Activated CD8-positive, alpha-beta T cell treated with anti-CD3 and anti-CD28 coated beads, Interleukin-2, amount 10 ng/mL, durations not matched to agents 7 days and 5 days (primary cell): ENCODE measurements at regions not wholly inside any gene's neighbourhood (a gene's known extent, or its start where the extent isn't known, plus 50 kb on each side); places are given as distances from the start of the nearest gene placed in this dataset.

Source experiments
- ATAC-seq: fragments of 150-1000 bp; cut with Tn5 transposase; one replicate; pipeline ENCODE4 v1.10.0; 2021; ENCODE audit warnings: moderate library complexity
- CTCF ChIA-PET: fragments of 350-600 bp; sonication (Branson Sonifier 250); formaldehyde crosslinking; loops from one replicate; lab custom pipeline; 2021; ENCODE audit warnings: antibody characterized with exemption; lab: Charles Lee
- POLR2A ChIA-PET: fragments of 350-600 bp; sonication (Branson Sonifier 250); formaldehyde crosslinking; loops from one replicate; lab custom pipeline; 2021; ENCODE audit warnings: antibody characterized with exemption; lab: Charles Lee
- DNase-seq: peaks from one replicate; pipeline ENCODE4 v3.0.0-alpha.2; 2020
- H3K27ac Mint-ChIP-seq: one replicate; pipeline ENCODE4 v1.8.0; 2021; ENCODE audit warnings: mild to moderate bottlenecking, mixed read lengths
- H3K27me3 Mint-ChIP-seq: one replicate; pipeline ENCODE4 v1.8.0; 2021; ENCODE audit warnings: low read depth, mixed read lengths
- H3K36me3 Mint-ChIP-seq: one replicate; pipeline ENCODE4 v1.8.0; 2021; ENCODE audit warnings: low read depth, mixed read lengths
- H3K4me1 Mint-ChIP-seq: one replicate; pipeline ENCODE4 v1.8.0; 2021; ENCODE audit warnings: low read depth, mixed read lengths
- H3K4me3 Mint-ChIP-seq: one replicate; pipeline ENCODE4 v1.8.0; 2021; ENCODE audit warnings: mild to moderate bottlenecking, mixed read lengths
- H3K9me3 Mint-ChIP-seq: one replicate; pipeline ENCODE4 v1.8.0; 2022; ENCODE audit warnings: mixed read lengths; ENCODE audit not compliant: insufficient read depth

DNA sequence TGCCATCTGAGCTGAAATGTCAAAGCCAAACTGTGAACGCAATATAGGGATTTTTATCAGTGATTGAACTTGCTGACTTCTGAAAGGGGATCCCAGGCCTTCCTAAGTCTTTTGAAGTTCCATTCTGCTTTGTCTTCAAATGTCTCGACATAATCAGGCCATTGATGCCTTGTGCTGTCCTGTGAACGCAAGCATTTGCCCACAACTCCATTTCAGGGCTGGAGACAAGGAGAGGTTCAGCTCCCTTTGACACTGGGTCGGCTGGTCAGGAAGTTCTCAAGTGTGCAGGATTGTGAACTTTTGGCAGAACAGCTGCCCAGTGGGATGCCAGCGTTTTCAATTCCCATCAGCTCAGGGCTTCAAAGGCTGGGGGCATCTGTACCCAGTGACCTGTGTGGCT lies 345.3 kb downstream of the NUAK1 start:
- H3K9me3 Mint-ChIP-seq = no peaks in the 10 kb centered on the region
- H3K27ac Mint-ChIP-seq = no peak overlapping the region
- CTCF ChIA-PET = interaction anchor here (0.6 kb wide), 1 partner anchor 1609 kb away, joined by 3 read pairs; no protein-coding TSS in a partner anchor
- POLR2A ChIA-PET = no interaction called here
- no peak for ATAC-seq
- H3K36me3 Mint-ChIP-seq = no peaks in the 10 kb centered on the region
- H3K4me3 Mint-ChIP-seq = no peak overlapping the region
- no peak for DNase-seq
- H3K27me3 Mint-ChIP-seq = peaks cover 8% of the 10 kb centered on the region
- no peaks in the 10 kb centered on the region for H3K4me1 Mint-ChIP-seq

DNA sequence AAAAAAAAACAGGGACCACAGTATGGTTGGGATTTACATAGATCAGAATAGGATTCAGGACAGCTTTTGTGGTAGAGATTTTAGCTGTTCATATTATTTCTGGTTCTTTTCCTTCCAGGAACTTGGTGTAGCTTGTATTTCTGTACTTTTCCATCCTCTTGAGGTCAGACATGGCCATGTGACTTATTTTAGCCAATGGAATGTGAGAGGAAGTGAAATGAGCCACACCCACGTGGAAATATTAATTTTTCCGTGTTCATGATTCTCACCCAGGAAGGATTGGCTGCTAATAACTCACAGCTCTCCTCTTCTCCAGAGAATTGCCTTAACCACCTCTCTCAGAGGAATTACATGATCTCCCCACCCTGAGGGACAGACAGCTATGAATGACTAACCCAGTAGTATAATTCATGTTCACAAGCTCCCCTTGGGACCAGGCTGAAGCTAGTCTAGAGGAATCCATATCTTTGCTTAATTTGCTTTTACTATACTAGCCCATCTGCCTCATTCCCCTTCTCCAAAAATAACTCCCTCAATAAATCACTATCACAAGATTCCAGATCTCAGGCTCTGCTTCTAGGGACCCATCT lies 340.4 kb downstream of the NUAK1 start:
- Mint-ChIP-seq H3K4me1 (no peaks in the 10 kb centered on the region), H3K4me3 (no peak overlapping the region), H3K27me3 (no peaks in the 10 kb centered on the region), H3K36me3 (no peaks in the 10 kb centered on the region), H3K27ac (no peak overlapping the region), H3K9me3 (no peaks in the 10 kb centered on the region)
- ATAC-seq = no peak
- ChIA-PET CTCF (no interaction called here), POLR2A (no interaction called here)
- DNase-seq = no peak

DNA sequence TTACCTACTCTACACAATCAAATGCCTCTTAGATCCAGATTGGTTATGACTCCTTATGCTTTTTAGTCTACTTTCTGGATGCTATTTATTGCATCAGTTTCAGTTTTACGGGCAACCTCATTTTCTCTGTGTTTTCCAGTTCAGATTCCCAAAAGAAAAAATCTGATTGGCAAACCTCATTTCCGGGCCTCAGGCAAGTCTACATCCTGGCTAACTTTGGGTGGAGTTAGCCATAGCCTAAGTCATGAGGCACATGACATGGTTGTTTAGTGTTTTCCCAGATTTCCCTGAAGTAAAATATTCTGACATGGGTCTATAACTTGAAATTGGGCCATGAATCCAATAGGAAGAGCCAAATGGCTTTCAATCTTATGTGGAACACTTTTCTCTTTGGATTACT lies 339.7 kb downstream of the NUAK1 start:
- no peak overlapping the region for H3K27ac Mint-ChIP-seq
- ChIA-PET CTCF (no interaction called here), POLR2A (no interaction called here)
- DNase-seq (no peak), ATAC-seq (no peak)
- no peaks in the 10 kb centered on the region for H3K27me3 Mint-ChIP-seq
- H3K9me3 Mint-ChIP-seq = no peaks in the 10 kb centered on the region
- H3K4me3 Mint-ChIP-seq = no peak overlapping the region
- no peaks in the 10 kb centered on the region for H3K36me3 Mint-ChIP-seq
- no peaks in the 10 kb centered on the region for H3K4me1 Mint-ChIP-seq

DNA sequence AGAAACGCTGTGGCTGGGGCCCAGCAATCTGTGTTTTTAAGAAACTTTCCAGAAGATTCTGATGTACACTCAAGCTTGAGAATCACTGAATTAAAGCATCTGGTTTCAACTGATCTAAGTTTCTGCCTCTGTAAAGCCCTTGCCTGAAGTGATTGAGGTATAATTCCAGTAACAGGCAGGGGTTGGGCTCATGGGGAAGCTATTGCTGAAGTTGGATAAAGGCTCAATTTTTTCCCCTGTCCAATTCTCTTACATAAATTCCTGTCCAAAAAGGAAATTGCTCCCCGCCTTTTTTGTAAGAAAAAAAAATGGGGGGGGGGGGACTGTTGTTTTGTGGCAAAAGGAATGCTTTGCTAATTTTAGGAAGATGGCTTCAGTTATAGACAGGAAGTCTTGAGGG lies 337.4 kb downstream of the NUAK1 start:
- H3K4me3 Mint-ChIP-seq = no peak overlapping the region
- POLR2A ChIA-PET = no interaction called here
- no peak for ATAC-seq
- CTCF ChIA-PET = no interaction called here
- no peak for DNase-seq
- H3K9me3 Mint-ChIP-seq = no peaks in the 10 kb centered on the region
- no peaks in the 10 kb centered on the region for H3K4me1 Mint-ChIP-seq
- H3K36me3 Mint-ChIP-seq = no peaks in the 10 kb centered on the region
- H3K27me3 Mint-ChIP-seq = no peaks in the 10 kb centered on the region
- H3K27ac Mint-ChIP-seq = no peak overlapping the region

DNA sequence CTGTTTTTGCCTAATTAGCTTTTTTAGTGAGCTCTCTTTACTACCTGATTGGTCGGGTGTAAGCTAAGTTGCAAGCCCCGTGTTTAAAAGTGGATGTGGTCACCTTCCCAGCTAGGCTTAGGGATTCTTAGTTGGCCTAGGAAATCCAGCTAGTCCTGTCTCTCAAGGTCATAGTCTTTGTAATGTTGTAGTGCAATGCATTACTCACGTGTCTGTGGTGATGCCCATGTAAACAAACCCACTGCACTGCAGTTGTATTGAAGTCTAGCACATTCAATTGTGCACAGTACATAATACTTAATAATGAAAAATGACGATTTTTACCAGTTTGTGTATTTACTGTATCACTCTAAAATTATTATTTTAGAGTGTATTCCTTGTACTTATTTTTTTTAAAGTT lies 335.5 kb downstream of the NUAK1 start:
- no peak overlapping the region for H3K4me3 Mint-ChIP-seq
- no peaks in the 10 kb centered on the region for H3K9me3 Mint-ChIP-seq
- H3K27me3 Mint-ChIP-seq = no peaks in the 10 kb centered on the region
- DNase-seq (no peak), ATAC-seq (no peak)
- ChIA-PET CTCF (no interaction called here), POLR2A (no interaction called here)
- no peak overlapping the region for H3K27ac Mint-ChIP-seq
- no peaks in the 10 kb centered on the region for H3K36me3 Mint-ChIP-seq
- H3K4me1 Mint-ChIP-seq = no peaks in the 10 kb centered on the region

DNA sequence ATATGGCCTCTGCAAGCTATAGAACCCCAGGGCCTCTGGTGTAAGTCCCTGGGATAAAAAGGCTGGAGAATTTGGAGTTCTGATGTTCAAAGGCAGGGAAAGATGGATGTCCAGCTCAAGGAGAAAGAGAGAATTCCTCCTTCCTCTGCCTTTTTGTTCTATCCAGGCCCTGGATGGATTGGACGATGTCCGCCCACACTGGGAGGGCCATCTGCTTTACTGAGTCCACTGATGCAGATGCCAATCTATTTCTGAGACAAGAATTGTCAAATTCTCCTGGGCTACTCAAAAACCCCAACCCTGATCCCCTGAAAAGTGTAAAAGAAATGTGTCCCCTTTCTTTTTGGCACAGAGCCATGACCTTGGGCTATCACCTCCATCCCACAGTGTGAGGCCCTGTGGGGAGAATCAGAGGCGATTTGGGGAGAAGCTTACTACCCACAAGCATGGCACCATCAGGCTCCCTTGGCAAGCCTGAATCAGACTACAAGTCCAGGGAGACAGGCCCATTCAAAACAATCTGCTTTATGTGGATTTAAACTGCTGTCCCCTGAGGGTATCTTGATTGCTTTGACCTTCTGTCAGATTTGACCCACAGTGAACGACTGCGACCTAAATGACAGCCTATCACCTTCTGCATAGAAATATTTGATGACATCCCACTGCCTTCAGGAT lies 334.0 kb downstream of the NUAK1 start:
- no peak for DNase-seq
- Mint-ChIP-seq H3K27me3 (no peaks in the 10 kb centered on the region), H3K27ac (no peak overlapping the region), H3K36me3 (no peaks in the 10 kb centered on the region), H3K4me3 (no peak overlapping the region), H3K4me1 (no peaks in the 10 kb centered on the region), H3K9me3 (no peaks in the 10 kb centered on the region)
- ATAC-seq = no peak
- ChIA-PET POLR2A (no interaction called here), CTCF (no interaction called here)

DNA sequence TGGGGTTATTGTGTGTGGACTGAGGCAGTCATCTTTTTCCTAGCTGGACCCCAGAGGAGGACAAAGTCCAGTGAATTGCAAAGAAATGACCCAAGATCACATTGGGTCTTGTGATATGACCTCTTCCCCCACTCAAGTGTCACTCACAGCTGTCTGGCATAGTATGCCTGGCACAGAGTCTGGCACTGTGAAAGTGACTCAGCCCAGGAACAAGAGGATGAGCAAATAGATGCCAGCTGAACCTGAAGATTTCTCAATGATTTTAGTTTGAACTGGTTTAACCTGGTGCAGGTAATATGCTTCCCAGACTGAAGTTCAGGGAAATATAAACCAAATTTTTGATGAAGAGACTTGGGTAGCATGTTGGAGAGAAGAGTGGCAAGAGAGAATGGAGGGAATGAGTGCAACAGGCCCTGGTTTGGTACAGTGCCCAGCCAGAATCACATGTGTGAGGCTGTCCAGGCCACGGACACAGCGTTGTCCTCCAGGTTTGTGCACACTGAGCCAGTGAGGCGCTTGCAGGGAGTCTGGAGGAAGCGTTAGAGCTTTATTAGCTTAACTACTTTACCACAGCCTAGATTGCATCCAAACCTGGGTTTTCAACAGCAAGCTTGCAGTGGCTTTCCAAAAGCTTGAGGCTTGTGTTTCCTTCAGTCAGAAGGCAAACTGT lies 332.9 kb downstream of the NUAK1 start:
- Mint-ChIP-seq H3K27me3 (no peaks in the 10 kb centered on the region), H3K27ac (no peak overlapping the region), H3K4me1 (no peaks in the 10 kb centered on the region), H3K4me3 (no peak overlapping the region), H3K36me3 (no peaks in the 10 kb centered on the region), H3K9me3 (no peaks in the 10 kb centered on the region)
- no peak for DNase-seq
- no peak for ATAC-seq
- ChIA-PET CTCF (no interaction called here), POLR2A (no interaction called here)

DNA sequence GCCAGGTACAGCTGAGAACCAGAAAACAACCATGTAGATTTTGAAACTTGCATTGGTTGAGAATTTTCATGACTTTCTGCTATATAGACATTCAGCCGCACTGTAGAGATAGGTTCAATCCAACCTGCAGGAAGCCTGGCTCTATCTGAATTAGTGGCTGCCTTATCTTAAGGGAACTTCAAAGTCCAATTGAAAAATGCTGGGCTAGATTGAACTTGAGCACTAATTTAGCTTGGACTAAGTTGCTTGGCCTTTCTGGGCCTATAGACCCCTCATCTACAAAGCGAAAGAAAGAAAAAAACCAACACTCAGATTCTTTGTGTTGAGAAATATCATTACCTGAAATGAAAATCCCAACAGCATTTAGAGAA lies 332.4 kb downstream of the NUAK1 start:
- Mint-ChIP-seq H3K4me3 (no peak overlapping the region), H3K4me1 (no peaks in the 10 kb centered on the region), H3K27ac (no peak overlapping the region), H3K9me3 (no peaks in the 10 kb centered on the region), H3K27me3 (no peaks in the 10 kb centered on the region), H3K36me3 (no peaks in the 10 kb centered on the region)
- DNase-seq (no peak), ATAC-seq (no peak)
- ChIA-PET POLR2A (no interaction called here), CTCF (no interaction called here)

DNA sequence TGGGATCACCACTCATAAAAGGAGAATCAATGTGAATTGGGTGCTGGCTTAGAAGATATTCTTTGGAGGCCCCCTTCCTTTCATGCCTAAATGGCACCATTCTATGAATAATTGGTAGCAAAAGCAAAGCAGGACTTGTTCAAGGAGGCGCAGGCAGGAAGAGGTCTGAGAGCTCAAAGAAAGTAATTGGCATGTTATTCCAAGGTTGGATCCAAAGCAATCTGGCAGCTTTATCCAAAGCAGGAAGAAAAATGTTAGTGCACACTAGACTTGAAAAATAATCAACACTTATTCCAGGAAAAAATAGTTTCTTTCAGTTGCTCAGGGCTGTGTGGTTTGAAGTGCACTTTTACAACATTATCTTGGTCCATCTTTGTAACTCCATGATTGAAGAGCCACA lies 326.4 kb downstream of the NUAK1 start:
- Mint-ChIP-seq H3K9me3 (no peaks in the 10 kb centered on the region), H3K27me3 (no peaks in the 10 kb centered on the region), H3K4me3 (no peak overlapping the region), H3K36me3 (no peaks in the 10 kb centered on the region), H3K27ac (no peak overlapping the region), H3K4me1 (no peaks in the 10 kb centered on the region)
- POLR2A ChIA-PET = no interaction called here
- ATAC-seq (no peak), DNase-seq (no peak)
- CTCF ChIA-PET = no interaction called here

DNA sequence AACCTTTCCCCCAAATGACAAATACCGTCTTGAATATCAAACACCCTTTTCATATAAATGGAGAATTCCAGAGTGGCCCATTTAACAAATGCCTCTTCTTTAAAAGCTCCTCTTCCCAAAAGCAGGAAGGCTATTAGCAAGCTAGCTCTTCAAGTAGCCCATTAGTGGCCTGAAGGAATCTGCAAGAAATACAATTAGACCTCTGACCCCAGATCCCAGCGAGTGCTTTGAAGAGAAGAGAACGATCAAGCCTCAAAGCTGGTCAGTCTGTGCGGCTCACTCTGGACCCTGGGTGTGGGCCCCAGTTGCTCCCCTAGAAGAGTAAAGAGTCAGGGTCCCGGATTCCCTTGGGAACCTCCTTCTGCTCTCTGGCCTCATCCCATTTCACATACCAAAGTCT lies 325.6 kb downstream of the NUAK1 start:
- Mint-ChIP-seq H3K36me3 (no peaks in the 10 kb centered on the region), H3K4me1 (no peaks in the 10 kb centered on the region), H3K27ac (no peak overlapping the region), H3K27me3 (no peaks in the 10 kb centered on the region), H3K4me3 (no peak overlapping the region), H3K9me3 (no peaks in the 10 kb centered on the region)
- ChIA-PET CTCF (no interaction called here), POLR2A (interaction anchor here (0.6 kb wide), 1 partner anchor 12 kb away, joined by 3 read pairs; no protein-coding TSS in a partner anchor)
- DNase-seq (no peak), ATAC-seq (no peak)

DNA sequence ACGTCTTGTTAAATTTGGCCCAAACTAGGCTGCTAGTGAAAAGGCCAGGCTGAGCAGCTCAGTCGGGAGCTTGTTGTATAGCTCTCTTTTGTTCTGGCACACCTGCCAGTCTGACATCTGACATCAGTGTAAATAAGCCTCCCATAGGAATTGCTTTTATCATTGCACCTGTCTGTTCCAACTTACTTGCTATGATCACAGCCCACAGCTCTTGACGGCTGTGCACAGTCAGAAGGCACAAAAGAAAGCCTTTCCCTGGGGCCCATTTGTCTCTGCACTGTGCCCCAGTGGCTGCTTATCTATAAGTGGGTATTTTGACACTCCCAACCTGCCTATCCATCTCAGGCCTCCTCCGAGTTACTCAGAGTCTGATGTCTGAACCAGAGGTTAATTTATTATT lies 324.5 kb downstream of the NUAK1 start:
- no peaks in the 10 kb centered on the region for H3K27me3 Mint-ChIP-seq
- H3K9me3 Mint-ChIP-seq = no peaks in the 10 kb centered on the region
- no peak overlapping the region for H3K4me3 Mint-ChIP-seq
- no peaks in the 10 kb centered on the region for H3K4me1 Mint-ChIP-seq
- ChIA-PET POLR2A (no interaction called here), CTCF (no interaction called here)
- no peaks in the 10 kb centered on the region for H3K36me3 Mint-ChIP-seq
- ATAC-seq (no peak), DNase-seq (no peak)
- H3K27ac Mint-ChIP-seq = no peak overlapping the region

DNA sequence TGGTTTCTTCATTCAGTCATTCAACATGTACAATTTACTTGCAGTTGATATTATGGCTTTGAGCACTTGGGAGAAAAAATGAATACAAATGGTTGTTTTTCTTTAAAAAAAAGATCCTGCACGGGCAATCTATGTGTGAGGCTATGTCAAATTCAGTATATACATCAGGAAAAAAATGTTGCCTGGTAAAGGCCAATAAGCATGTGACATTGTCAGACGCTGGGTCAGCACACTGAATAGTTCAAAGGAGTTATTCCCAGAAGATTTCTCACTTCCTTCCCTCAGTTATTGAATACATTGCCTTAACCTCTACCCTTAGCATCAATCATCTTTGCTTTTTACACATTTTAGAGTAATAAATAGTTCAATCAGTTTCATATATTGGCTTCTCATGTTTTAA lies 319.2 kb downstream of the NUAK1 start:
- Mint-ChIP-seq H3K36me3 (no peaks in the 10 kb centered on the region), H3K27ac (no peak overlapping the region), H3K27me3 (no peaks in the 10 kb centered on the region), H3K4me3 (no peak overlapping the region), H3K4me1 (no peaks in the 10 kb centered on the region), H3K9me3 (no peaks in the 10 kb centered on the region)
- ChIA-PET POLR2A (no interaction called here), CTCF (no interaction called here)
- ATAC-seq (no peak), DNase-seq (no peak)
